ENCODE measurements at regions not wholly inside any gene's neighbourhood (a gene's known extent, or its start where the extent isn't known, plus 50 kb on each side); places are given as distances from the start of the nearest gene placed in this dataset.

DNA sequence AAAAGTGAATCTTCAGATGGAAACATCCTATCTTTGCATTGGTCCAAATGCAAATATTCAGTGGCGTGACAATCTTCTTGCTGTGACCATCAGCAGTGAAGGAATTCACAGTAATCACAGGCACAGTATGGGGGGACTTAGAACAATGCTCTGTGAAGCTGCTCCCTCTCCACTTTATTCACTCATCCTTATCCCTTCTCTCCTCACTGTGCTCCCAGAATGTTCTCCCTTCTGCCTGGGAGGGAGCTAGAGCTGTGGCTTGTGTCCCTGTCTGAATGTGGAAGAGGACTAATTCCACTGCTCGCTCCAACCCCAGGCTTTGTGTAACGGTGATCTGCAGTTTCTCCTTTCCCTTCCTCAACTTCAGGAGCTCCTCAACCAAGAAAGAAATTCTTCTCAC, 243.7 kb downstream of the ALDH8A1 start:
- 94% methylated on average over 3 of the region's 3 CpGs for WGBS
- Histone ChIP-seq H3K4me3 (no peak overlapping the region), H3K4me1 (peaks cover 0 to 12% (median 3%) of the 10 kb centered on the region in 4 donors), H3K27me3 (no peaks in the 10 kb centered on the region), H3K27ac (replicated peaks in 1 of 4) (no peak overlapping the region), H3K36me3 (no peaks in the 10 kb centered on the region), H3K9me3 (no peaks in the 10 kb centered on the region)
- intact Hi-C loops (cut with DNase I), result no loop called here
- no peak for DNase-seq (ENCODE audit: extremely low spot score)
- TF ChIP-seq, protein P1, sequence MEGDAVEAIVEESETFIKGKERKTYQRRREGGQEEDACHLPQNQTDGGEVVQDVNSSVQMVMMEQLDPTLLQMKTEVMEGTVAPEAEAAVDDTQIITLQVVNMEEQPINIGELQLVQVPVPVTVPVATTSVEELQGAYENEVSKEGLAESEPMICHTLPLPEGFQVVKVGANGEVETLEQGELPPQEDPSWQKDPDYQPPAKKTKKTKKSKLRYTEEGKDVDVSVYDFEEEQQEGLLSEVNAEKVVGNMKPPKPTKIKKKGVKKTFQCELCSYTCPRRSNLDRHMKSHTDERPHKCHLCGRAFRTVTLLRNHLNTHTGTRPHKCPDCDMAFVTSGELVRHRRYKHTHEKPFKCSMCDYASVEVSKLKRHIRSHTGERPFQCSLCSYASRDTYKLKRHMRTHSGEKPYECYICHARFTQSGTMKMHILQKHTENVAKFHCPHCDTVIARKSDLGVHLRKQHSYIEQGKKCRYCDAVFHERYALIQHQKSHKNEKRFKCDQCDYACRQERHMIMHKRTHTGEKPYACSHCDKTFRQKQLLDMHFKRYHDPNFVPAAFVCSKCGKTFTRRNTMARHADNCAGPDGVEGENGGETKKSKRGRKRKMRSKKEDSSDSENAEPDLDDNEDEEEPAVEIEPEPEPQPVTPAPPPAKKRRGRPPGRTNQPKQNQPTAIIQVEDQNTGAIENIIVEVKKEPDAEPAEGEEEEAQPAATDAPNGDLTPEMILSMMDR (IDR thresholded peaks at IDR 0.05), result no peak
- TF ChIP-seq EP300 (IDR thresholded peaks at IDR 0.05), result no peak
- TF ChIP-seq POLR2AphosphoS5 (IDR thresholded peaks at IDR 0.05), result no peak

DNA sequence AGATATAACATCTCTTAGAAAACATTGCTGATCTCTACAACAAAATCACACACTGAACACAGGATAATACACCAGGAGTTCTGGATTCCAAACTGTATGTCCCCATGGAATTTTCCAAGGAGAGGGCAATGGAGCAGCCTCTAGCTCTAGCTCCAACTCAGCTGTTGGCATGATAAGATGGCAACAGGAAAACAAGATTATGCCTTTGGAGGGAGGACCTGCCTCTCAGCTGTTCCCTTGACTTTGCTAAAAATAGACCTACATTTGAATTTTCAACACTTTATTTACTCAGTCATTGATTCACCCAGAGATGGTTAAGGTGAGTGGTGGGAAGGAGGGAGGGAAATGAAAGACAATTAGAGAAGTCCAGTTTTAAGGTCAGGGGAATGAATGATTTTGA, 246.7 kb downstream of the ALDH8A1 start:
- DNase-seq (ENCODE audit: extremely low spot score), result no peak
- TF ChIP-seq, protein P1 (IDR thresholded peaks at IDR 0.05), result no peak
- TF ChIP-seq EP300 (IDR thresholded peaks at IDR 0.05) (no peak), POLR2A (IDR thresholded peaks at IDR 0.05; ENCODE audit: low read depth) (no peak), POLR2AphosphoS5 (IDR thresholded peaks at IDR 0.05) (no peak)
- intact Hi-C loops (cut with DNase I), result no loop called here

DNA sequence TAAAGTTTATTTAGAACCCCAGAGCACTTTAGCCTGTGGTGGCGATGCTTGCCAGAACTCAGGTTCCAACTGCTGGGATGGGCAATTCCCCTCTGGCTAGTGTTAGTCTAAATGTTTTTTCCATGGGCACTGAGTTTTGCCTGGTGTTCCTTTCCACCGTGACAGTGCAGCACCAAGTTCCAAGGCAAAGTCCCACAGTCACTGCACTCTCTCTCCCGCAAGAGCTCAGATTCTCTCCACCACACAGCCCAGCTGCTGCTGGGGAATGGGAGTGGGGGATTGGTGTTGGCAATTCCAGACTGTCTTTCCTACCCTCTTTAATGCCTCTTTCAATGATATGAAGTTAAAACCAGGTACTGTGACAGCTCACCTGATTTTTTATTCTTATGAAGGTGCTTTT, 247.6 kb downstream of the ALDH8A1 start:
- TF ChIP-seq POLR2A (IDR thresholded peaks at IDR 0.05; ENCODE audit: low read depth), result no peak
- no peaks in the 10 kb centered on the region for H3K9me3 ChIP-seq
- H3K36me3 ChIP-seq, result no peaks in the 10 kb centered on the region
- H3K4me1 ChIP-seq, result peaks cover 0 to 5% (median under 1%) of the 10 kb centered on the region in 4 donors
- intact Hi-C loops (cut with DNase I), result no loop called here
- DNase-seq (ENCODE audit: extremely low spot score), result no peak
- H3K4me3 ChIP-seq, result no peak overlapping the region
- H3K27ac ChIP-seq (replicated peaks in 1 of 4), result no peak overlapping the region
- 93% methylated on average over 3 of the region's 3 CpGs for WGBS
- H3K27me3 ChIP-seq, result no peaks in the 10 kb centered on the region

More for the DNA sequence above, 246.7 kb downstream of the ALDH8A1 start:
- peaks cover 0 to 12% (median 3%) of the 10 kb centered on the region in 4 donors for H3K4me1 ChIP-seq
- no peak overlapping the region for H3K4me3 ChIP-seq
- H3K9me3 ChIP-seq, result no peaks in the 10 kb centered on the region
- no peak overlapping the region for H3K27ac ChIP-seq (replicated peaks in 1 of 4)
- no peaks in the 10 kb centered on the region for H3K36me3 ChIP-seq
- no peaks in the 10 kb centered on the region for H3K27me3 ChIP-seq

DNA sequence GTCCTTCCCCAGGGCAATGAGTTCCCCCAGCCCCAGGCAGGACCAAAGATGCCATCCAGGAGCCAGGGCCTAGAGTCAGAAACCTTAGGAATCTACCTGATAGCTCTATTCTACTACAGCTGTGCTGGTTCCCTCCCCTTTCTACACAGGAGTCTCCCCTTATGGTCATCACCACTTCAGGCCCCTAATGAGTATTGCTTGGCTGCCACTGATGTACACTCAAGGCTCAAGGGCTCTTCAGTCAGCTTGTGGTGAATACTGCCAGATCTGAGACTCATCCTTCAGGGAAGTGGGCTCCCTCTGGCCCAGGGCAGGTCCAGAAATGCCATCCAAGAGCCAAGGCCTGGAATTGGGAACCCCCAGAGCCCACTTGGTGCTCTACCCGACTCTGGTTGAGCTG, 248.6 kb downstream of the ALDH8A1 start:
- Histone ChIP-seq H3K4me1 (no peaks in the 10 kb centered on the region), H3K9me3 (no peaks in the 10 kb centered on the region), H3K4me3 (no peak overlapping the region), H3K27ac (replicated peaks in 1 of 4) (no peak overlapping the region), H3K27me3 (no peaks in the 10 kb centered on the region), H3K36me3 (no peaks in the 10 kb centered on the region)
- WGBS, result 100% methylated on average over 1 of the region's 1 CpG
- TF ChIP-seq, protein P1 (IDR thresholded peaks at IDR 0.05), result no peak
- TF ChIP-seq POLR2AphosphoS5 (IDR thresholded peaks at IDR 0.05) (no peak), EP300 (IDR thresholded peaks at IDR 0.05) (no peak), POLR2A (IDR thresholded peaks at IDR 0.05; ENCODE audit: low read depth) (no peak)
- DNase-seq (ENCODE audit: extremely low spot score), result no peak
- intact Hi-C loops (cut with DNase I), result no loop called here

DNA sequence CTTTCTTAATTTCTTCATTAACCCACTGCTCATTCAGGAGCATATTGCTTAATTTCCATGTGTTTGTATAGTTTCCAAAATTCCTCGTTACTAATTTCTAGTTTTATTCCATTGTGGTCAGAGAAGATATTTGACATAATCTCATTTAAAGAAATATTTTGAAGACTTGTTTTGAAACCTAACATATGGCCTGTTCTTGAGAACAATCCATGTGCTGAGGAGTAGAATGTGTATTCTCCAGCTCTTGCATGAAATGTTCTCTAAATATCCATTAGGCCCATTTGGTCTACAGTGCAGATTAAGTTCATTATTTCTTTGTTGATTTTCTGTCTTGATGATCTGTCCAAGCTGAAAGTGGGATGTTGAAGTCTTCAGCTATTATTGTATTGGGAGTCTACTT, 251.7 kb downstream of the ALDH8A1 start:
- H3K9me3 ChIP-seq, result no peaks in the 10 kb centered on the region

DNA sequence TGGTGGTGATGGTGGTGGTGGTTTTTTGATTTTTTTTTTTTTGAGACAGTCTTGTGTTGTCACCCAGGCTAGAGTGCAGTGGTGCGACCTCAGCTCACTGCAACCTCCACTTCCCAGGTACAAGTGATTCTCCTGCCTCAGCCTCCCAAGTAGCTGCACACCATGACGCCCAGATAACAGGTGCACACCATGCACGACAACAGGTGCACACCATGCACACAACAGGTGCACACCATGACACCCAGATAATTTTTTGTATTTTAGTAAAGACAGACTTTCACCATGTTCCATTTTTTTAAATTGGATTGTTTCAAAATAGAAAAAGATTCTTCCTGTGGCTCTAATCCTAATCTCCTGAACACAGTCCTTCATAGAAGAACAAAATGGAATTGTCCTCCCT, 257.9 kb downstream of the ALDH8A1 start:
- Histone ChIP-seq H3K27ac (replicated peaks in 1 of 4) (no peak overlapping the region), H3K9me3 (no peaks in the 10 kb centered on the region), H3K4me1 (peaks cover 0 to 8% (median 0%) of the 10 kb centered on the region in 4 donors), H3K4me3 (no peak overlapping the region), H3K36me3 (no peaks in the 10 kb centered on the region), H3K27me3 (no peaks in the 10 kb centered on the region)
- 90% methylated on average over 3 of the region's 3 CpGs for WGBS
- intact Hi-C loops (cut with DNase I), result no loop called here
- DNase-seq (ENCODE audit: extremely low spot score), result no peak
- TF ChIP-seq EP300 (IDR thresholded peaks at IDR 0.05), result no peak
- TF ChIP-seq POLR2A (IDR thresholded peaks at IDR 0.05; ENCODE audit: low read depth), result no peak
- TF ChIP-seq POLR2AphosphoS5 (IDR thresholded peaks at IDR 0.05), result no peak
- TF ChIP-seq, protein P1 (IDR thresholded peaks at IDR 0.05), result no peak

More for the DNA sequence above, 251.7 kb downstream of the ALDH8A1 start:
- no peak overlapping the region for H3K4me3 ChIP-seq
- no peak for DNase-seq (ENCODE audit: extremely low spot score)
- no peak for TF ChIP-seq POLR2A (IDR thresholded peaks at IDR 0.05; ENCODE audit: low read depth)
- TF ChIP-seq EP300 (IDR thresholded peaks at IDR 0.05), result no peak
- no peak for TF ChIP-seq POLR2AphosphoS5 (IDR thresholded peaks at IDR 0.05)
- H3K36me3 ChIP-seq, result no peaks in the 10 kb centered on the region
- no peaks in the 10 kb centered on the region for H3K27me3 ChIP-seq
- 86% methylated on average over 1 of the region's 1 CpG for WGBS
- no peak overlapping the region for H3K27ac ChIP-seq (replicated peaks in 1 of 4)
- H3K4me1 ChIP-seq, result no peaks in the 10 kb centered on the region
- intact Hi-C loops (cut with DNase I), result no loop called here

Measured in esophagus muscularis mucosa (tissue), 4 donors.